Esophagus (tissue), 2 donors: ENCODE measurements at regions not wholly inside any gene's neighbourhood (a gene's known extent, or its start where the extent isn't known, plus 50 kb on each side); places are given as distances from the start of the nearest gene placed in this dataset.

Experiments
- H3K27ac ChIP-seq, 2 donors: one replicate each; pipeline ENCODE4 v1.5.1; 2013; ENCODE audit warnings: low read depth in 2 of 2, mild to moderate bottlenecking in 2 of 2, inconsistent platforms in 1 of 2, low read length in 1 of 2, moderate library complexity in 1 of 2
- H3K27me3 ChIP-seq, 2 donors: one replicate each; pipeline ENCODE4 v1.6.1; 2013; ENCODE audit warnings: low read length in 2 of 2, control low read depth in 1 of 2, mild to moderate bottlenecking in 1 of 2; ENCODE audit not compliant: insufficient read depth in 2 of 2, control insufficient read depth in 1 of 2
- H3K36me3 ChIP-seq, 2 donors: one replicate each; pipeline ENCODE4 v1.6.1; 2013; ENCODE audit warnings: low read length in 1 of 2; ENCODE audit not compliant: control insufficient read depth in 2 of 2, insufficient read depth in 2 of 2
- H3K4me1 ChIP-seq, 2 donors: one replicate each; pipeline ENCODE4 v1.6.1; 2013; ENCODE audit warnings: low read length in 1 of 2; ENCODE audit not compliant: control insufficient read depth in 2 of 2, insufficient read depth in 2 of 2
- H3K4me3 ChIP-seq, 2 donors: one replicate each; pipeline ENCODE4 v1.5.1; 2013; ENCODE audit warnings: low read length in 2 of 2, mild to moderate bottlenecking in 2 of 2, low read depth in 1 of 2, moderate library complexity in 1 of 2
- H3K9me3 ChIP-seq, 2 donors: one replicate each; pipeline ENCODE4 v1.6.1; 2013; ENCODE audit warnings: mild to moderate bottlenecking in 2 of 2, low read depth in 1 of 2, low read length in 1 of 2, moderate library complexity in 1 of 2; ENCODE audit not compliant: control insufficient read depth in 2 of 2, insufficient read depth in 1 of 2
- WGBS, 2 donors: extraction: QIAGEN DNeasy Blood & Tissue Kit; methylation state at CpG; one replicate each; pipeline ENCODE4 v1.1.7; 2013; 5-methylcytosine and 5-hydroxymethylcytosine counted together
- donor health status: healthy with polysubstance abuse.
- donor health status: Bipolar disorder and iron deficiency.

GRCh38 chr3:27971600-27971999, 249.5 kb upstream of the EOMES start:
- H3K27ac ChIP-seq: no peak overlapping the region
- no peaks in the 10 kb centered on the region for H3K9me3 ChIP-seq
- H3K4me3 ChIP-seq: no peak overlapping the region
- WGBS, 2 donors: 49 to 60% methylated on average over 5 of the region's 5 CpGs
- no peaks in the 10 kb centered on the region for H3K27me3 ChIP-seq
- H3K36me3 ChIP-seq: no peaks in the 10 kb centered on the region
- H3K4me1 ChIP-seq: no peaks in the 10 kb centered on the region

- Histone ChIP-seq H3K36me3 (no peaks in the 10 kb centered on the region), H3K27me3 (no peaks in the 10 kb centered on the region), H3K4me1 (no peaks in the 10 kb centered on the region), H3K4me3 (no peak overlapping the region), H3K27ac (no peak overlapping the region), H3K9me3 (no peaks in the 10 kb centered on the region)
- WGBS, 2 donors: 27 to 53% methylated on average over 2 of the region's 2 CpGs
These were observed 254.8 kb upstream of the EOMES start for GRCh38 chr3:27976933-27977332.

GRCh38 chr3:27978440-27978839, 256.3 kb upstream of the EOMES start:
- H3K27ac ChIP-seq: no peak overlapping the region
- no peaks in the 10 kb centered on the region for H3K27me3 ChIP-seq
- H3K4me3 ChIP-seq: no peak overlapping the region
- 76 to 84% methylated on average over 3 of the region's 3 CpGs for WGBS, 2 donors
- no peaks in the 10 kb centered on the region for H3K36me3 ChIP-seq
- no peaks in the 10 kb centered on the region for H3K9me3 ChIP-seq
- H3K4me1 ChIP-seq: no peaks in the 10 kb centered on the region

- Histone ChIP-seq H3K27me3 (no peaks in the 10 kb centered on the region), H3K27ac (no peak overlapping the region), H3K4me3 (no peak overlapping the region), H3K4me1 (no peaks in the 10 kb centered on the region), H3K9me3 (no peaks in the 10 kb centered on the region), H3K36me3 (no peaks in the 10 kb centered on the region)
- WGBS, 2 donors: 75 to 76% methylated on average over 4 of the region's 4 CpGs
These were observed 255.9 kb upstream of the CMC1 start for GRCh38 chr3:27985369-27986035.

- 79 to 83% methylated on average over 6 of the region's 6 CpGs for WGBS, 2 donors
- H3K36me3 ChIP-seq: no peaks in the 10 kb centered on the region
- no peaks in the 10 kb centered on the region for H3K4me1 ChIP-seq
- H3K4me3 ChIP-seq: no peak overlapping the region
- H3K27ac ChIP-seq: no peak overlapping the region
- H3K9me3 ChIP-seq: no peaks in the 10 kb centered on the region
- no peaks in the 10 kb centered on the region for H3K27me3 ChIP-seq
These were observed 255.1 kb upstream of the CMC1 start for GRCh38 chr3:27986234-27986879.

GRCh38 chr3:27990324-27990723, 251.1 kb upstream of the CMC1 start:
- Histone ChIP-seq H3K4me3 (no peak overlapping the region), H3K36me3 (no peaks in the 10 kb centered on the region), H3K27ac (no peak overlapping the region), H3K27me3 (no peaks in the 10 kb centered on the region), H3K9me3 (no peaks in the 10 kb centered on the region), H3K4me1 (no peaks in the 10 kb centered on the region)

GRCh38 chr3:27990837-27991236, 250.6 kb upstream of the CMC1 start:
- Histone ChIP-seq H3K4me1 (no peaks in the 10 kb centered on the region), H3K4me3 (no peak overlapping the region), H3K36me3 (no peaks in the 10 kb centered on the region), H3K27me3 (no peaks in the 10 kb centered on the region), H3K27ac (no peak overlapping the region), H3K9me3 (no peaks in the 10 kb centered on the region)

- 54 to 58% methylated on average over 2 of the region's 2 CpGs for WGBS, 2 donors
- no peaks in the 10 kb centered on the region for H3K9me3 ChIP-seq
These were observed 248.4 kb upstream of the CMC1 start for GRCh38 chr3:27993051-27993450.

GRCh38 chr3:28000608-28001007, 240.8 kb upstream of the CMC1 start:
- Histone ChIP-seq H3K9me3 (peaks cover 1 to 4% of the 10 kb centered on the region in 2 donors), H3K27me3 (no peaks in the 10 kb centered on the region), H3K27ac (no peak overlapping the region), H3K36me3 (no peaks in the 10 kb centered on the region), H3K4me1 (no peaks in the 10 kb centered on the region), H3K4me3 (no peak overlapping the region)
- WGBS, 2 donors: 87 to 96% methylated on average over 3 of the region's 3 CpGs

More at GRCh38 chr3:27993051-27993450, 248.4 kb upstream of the CMC1 start:
- Histone ChIP-seq H3K4me3 (no peak overlapping the region), H3K27ac (no peak overlapping the region), H3K4me1 (no peaks in the 10 kb centered on the region), H3K36me3 (no peaks in the 10 kb centered on the region), H3K27me3 (no peaks in the 10 kb centered on the region)

GRCh38 chr3:28008235-28008634, 233.2 kb upstream of the CMC1 start:
- H3K27me3 ChIP-seq: no peaks in the 10 kb centered on the region
- H3K4me1 ChIP-seq: no peaks in the 10 kb centered on the region
- no peaks in the 10 kb centered on the region for H3K36me3 ChIP-seq
- no peak overlapping the region for H3K27ac ChIP-seq
- no peak overlapping the region for H3K4me3 ChIP-seq
- peaks cover 0 to under 1% of the 10 kb centered on the region in 2 donors for H3K9me3 ChIP-seq
- WGBS, 2 donors: 67 to 68% methylated on average over 6 of the region's 6 CpGs
